HepG2 (cell line): ENCODE measurements at regions not wholly inside any gene's neighbourhood (a gene's known extent, or its start where the extent isn't known, plus 50 kb on each side); places are given as distances from the start of the nearest gene placed in this dataset.

Experiments
- ATAC-seq: fragments of 200-7000 bp; cut with Tn5 transposase; 3 replicates; pipeline ENCODE4 v1.9.1; 2020; ENCODE audit warnings: mild to moderate bottlenecking, moderate library complexity
- BruUV-seq: library from RNA; stranded (reverse); fragments of 400-500 nt; replicated peaks from 2 replicates; lab custom pipeline; 2021; lab: Mats Ljungman, UMichigan
- CTCF ChIA-PET: fragments of 300-600 bp; formaldehyde crosslinking; extraction: SDS; loops from one replicate; lab custom pipeline; 2021; ENCODE audit warnings: low total read pairs, inconsistent platforms, low intra/inter-chr PET ratio; lab: Yijun Ruan, JAX
- POLR2A ChIA-PET: fragments of 350-600 bp; sonication (Branson Sonifier 250); formaldehyde crosslinking; loops from one replicate; lab custom pipeline; 2020; ENCODE audit warnings: antibody characterized with exemption, inconsistent platforms; lab: Yijun Ruan, JAX
- DNase-seq: peaks from one replicate; pipeline ENCODE4 v3.0.0-alpha.2; 2015; ENCODE audit warnings: low spot score
- FAIRE-seq: peaks from 3 replicates; lab custom pipeline; 2011; peaks lifted over from hg19 to GRCh38; lab: Jason Lieb, UNC
- H2AFZ ChIP-seq: one replicate; pipeline ENCODE4 v1.6.1; 2011; ENCODE audit warnings: low read length, inconsistent platforms
- H3K27ac ChIP-seq: fragments of 300-600 bp; 3 replicates; pipeline ENCODE4 v1.8.0; 2011; ENCODE audit warnings: mixed run types, mild to moderate bottlenecking, mixed read lengths, low read length, inconsistent platforms; ENCODE audit not compliant: insufficient read depth; ENCODE audit errors: extremely low read length
- H3K27me3 ChIP-seq, 2 experiments: fragments of 200-600 bp in 1 of 2; 2 replicates in 1 of 2; 3 replicates in 1 of 2; pipeline versions ENCODE4 v1.6.0 to v1.8.0; 2011; ENCODE audit warnings: low read length in 2 of 2, mild to moderate bottlenecking in 2 of 2, moderate library complexity in 2 of 2, inconsistent platforms in 1 of 2; ENCODE audit not compliant: insufficient read depth in 2 of 2, control insufficient read depth in 1 of 2
- H3K36me3 ChIP-seq, 2 experiments: fragments of 200-600 bp in 1 of 2; replicated peaks in 1 of 2; 2 replicates in 1 of 2; 3 replicates in 1 of 2; pipeline versions ENCODE4 v1.5.1 to v1.8.0; 2011; ENCODE audit warnings: low read length in 2 of 2, inconsistent platforms in 1 of 2; ENCODE audit not compliant: insufficient read depth in 2 of 2, control insufficient read depth in 1 of 2
- H3K4me1 ChIP-seq: 2 replicates; pipeline ENCODE4 v1.5.1; 2012; ENCODE audit warnings: low read length, inconsistent platforms; ENCODE audit not compliant: insufficient read depth
- H3K4me2 ChIP-seq: 2 replicates; pipeline ENCODE4 v1.6.0; 2011; ENCODE audit warnings: low read depth, low read length, inconsistent platforms
- H3K4me3 ChIP-seq, 3 experiments: fragments of 200-600 bp in 1 of 3; sonication (generic), shearing (Covaris generic) in 1 of 3; replicated peaks in 1 of 3; 2 replicates each; pipeline ENCODE4 v1.5.1; 2011 to 2016; ENCODE audit warnings: low read length in 3 of 3, inconsistent platforms in 2 of 3, low read depth in 2 of 3, mild to moderate bottlenecking in 2 of 3, control low read depth in 1 of 3, mixed read lengths in 1 of 3; ENCODE audit not compliant: insufficient read depth in 1 of 3
- H3K79me2 ChIP-seq: one replicate; pipeline ENCODE4 v1.6.1; 2011; ENCODE audit warnings: low read length, inconsistent platforms; ENCODE audit not compliant: insufficient read depth
- H3K9ac ChIP-seq: 2 replicates; pipeline ENCODE4 v1.6.0; 2011; ENCODE audit warnings: mild to moderate bottlenecking, low read depth, low read length, inconsistent platforms; ENCODE audit not compliant: insufficient read depth
- H3K9me3 ChIP-seq: 2 replicates; pipeline ENCODE4 v1.5.1; 2012; ENCODE audit warnings: mild to moderate bottlenecking, low read length
- H4K20me1 ChIP-seq: 2 replicates; pipeline ENCODE4 v1.6.0; 2011; ENCODE audit warnings: inconsistent platforms, mild to moderate bottlenecking, low read length, moderate library complexity; ENCODE audit not compliant: insufficient read depth
- ARNTL ChIP-seq: sonication (generic); formaldehyde crosslinking; IDR thresholded peaks from 2 replicates; pipeline ENCODE4 v1.4.0; 2020; ENCODE audit warnings: mild to moderate bottlenecking, missing genetic modification reagents
- ATM ChIP-seq: fragments of 450-650 bp; IDR thresholded peaks from 2 replicates; pipeline ENCODE4 v1.7.1; 2017; ENCODE audit warnings: mild to moderate bottlenecking, borderline replicate concordance
- CEBPB ChIP-seq: IDR thresholded peaks from 2 replicates; pipeline ENCODE4 v1.6.1; 2011; ENCODE audit warnings: low read depth, low read length, improper control_type of control experiment, borderline replicate concordance
- GATAD1 ChIP-seq: IDR thresholded peaks from 2 replicates; pipeline ENCODE4 v1.6.1; 2016; ENCODE audit warnings: missing genetic modification reagents, missing compliant biosample characterization
- HNRNPUL1 ChIP-seq: fragments of 200-400 bp; formaldehyde crosslinking; IDR thresholded peaks from 2 replicates; pipeline ENCODE4 v1.6.1; 2017; ENCODE audit warnings: low read depth, mild to moderate bottlenecking, low read length, moderate library complexity
- HOXD1 ChIP-seq: sonication (generic); formaldehyde crosslinking; IDR thresholded peaks from 2 replicates; pipeline ENCODE4 v1.5.0; 2020; ENCODE audit warnings: missing genetic modification reagents
- KLF12 ChIP-seq: sonication (generic); formaldehyde crosslinking; IDR thresholded peaks from 2 replicates; pipeline ENCODE4 v1.4.0; 2020; ENCODE audit warnings: missing genetic modification reagents, borderline replicate concordance
- KMT2A ChIP-seq: sonication (generic); formaldehyde crosslinking; IDR thresholded peaks from 2 replicates; pipeline ENCODE4 v1.4.0; 2020; ENCODE audit warnings: missing genetic modification reagents
- MXD4 ChIP-seq: IDR thresholded peaks from 2 replicates; pipeline ENCODE4 v1.6.1; 2016; ENCODE audit warnings: mild to moderate bottlenecking, missing biosample characterization, missing genetic modification reagents
- POLR2AphosphoS5 ChIP-seq: IDR thresholded peaks from 2 replicates; pipeline ENCODE4 v1.6.1; 2012; ENCODE audit warnings: low read depth, low read length
- RFXAP ChIP-seq: sonication (generic); formaldehyde crosslinking; IDR thresholded peaks from 2 replicates; pipeline ENCODE4 v1.4.0; 2020; ENCODE audit warnings: missing genetic modification reagents, borderline replicate concordance
- SIX4 ChIP-seq: sonication (generic); formaldehyde crosslinking; IDR thresholded peaks from 2 replicates; pipeline ENCODE4 v1.4.0; 2020; ENCODE audit warnings: missing genetic modification reagents
- WGBS: methylation state at CpG from one replicate; pipeline ENCODE4 v1.1.6; 2017; ENCODE audit warnings: low lambda C conversion rate; 5-methylcytosine and 5-hydroxymethylcytosine counted together
- in situ Hi-C: cut with HindIII; loops from 2 replicates; pipeline ENCODE4 v1.10.0; 2017; ENCODE audit warnings: low pct_unique_long_range_greater_than_20kb; ENCODE audit not compliant: extremely low pct_ligation_motif_present
- intact Hi-C: fragments of 100-400 bp; cut with micrococcal nuclease; formaldehyde crosslinking; loops from one replicate; pipeline ENCODE4 v1.10.0; 2022; ENCODE audit not compliant: unreplicated experiment
- TF ChIP-seq, protein P1 (sequence below): sonication (generic); formaldehyde crosslinking; IDR thresholded peaks from 2 replicates; pipeline ENCODE4 v1.5.1; 2020; ENCODE audit warnings: missing genetic modification reagents, mild to moderate bottlenecking, borderline replicate concordance
- TF ChIP-seq, protein P2 (sequence below): sonication (generic); formaldehyde crosslinking; IDR thresholded peaks from 2 replicates; pipeline ENCODE4 v1.5.1; 2020; ENCODE audit warnings: mild to moderate bottlenecking, missing genetic modification reagents, borderline replicate concordance

- TF ChIP-seq, protein P1, sequence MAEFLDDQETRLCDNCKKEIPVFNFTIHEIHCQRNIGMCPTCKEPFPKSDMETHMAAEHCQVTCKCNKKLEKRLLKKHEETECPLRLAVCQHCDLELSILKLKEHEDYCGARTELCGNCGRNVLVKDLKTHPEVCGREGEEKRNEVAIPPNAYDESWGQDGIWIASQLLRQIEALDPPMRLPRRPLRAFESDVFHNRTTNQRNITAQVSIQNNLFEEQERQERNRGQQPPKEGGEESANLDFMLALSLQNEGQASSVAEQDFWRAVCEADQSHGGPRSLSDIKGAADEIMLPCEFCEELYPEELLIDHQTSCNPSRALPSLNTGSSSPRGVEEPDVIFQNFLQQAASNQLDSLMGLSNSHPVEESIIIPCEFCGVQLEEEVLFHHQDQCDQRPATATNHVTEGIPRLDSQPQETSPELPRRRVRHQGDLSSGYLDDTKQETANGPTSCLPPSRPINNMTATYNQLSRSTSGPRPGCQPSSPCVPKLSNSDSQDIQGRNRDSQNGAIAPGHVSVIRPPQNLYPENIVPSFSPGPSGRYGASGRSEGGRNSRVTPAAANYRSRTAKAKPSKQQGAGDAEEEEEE (CRISPR knock-in tag) = no peak
- TF ChIP-seq ARNTL (no peak), SIX4 (CRISPR knock-in tag) (no peak), KLF12 (no peak)
- TF ChIP-seq, protein P2, sequence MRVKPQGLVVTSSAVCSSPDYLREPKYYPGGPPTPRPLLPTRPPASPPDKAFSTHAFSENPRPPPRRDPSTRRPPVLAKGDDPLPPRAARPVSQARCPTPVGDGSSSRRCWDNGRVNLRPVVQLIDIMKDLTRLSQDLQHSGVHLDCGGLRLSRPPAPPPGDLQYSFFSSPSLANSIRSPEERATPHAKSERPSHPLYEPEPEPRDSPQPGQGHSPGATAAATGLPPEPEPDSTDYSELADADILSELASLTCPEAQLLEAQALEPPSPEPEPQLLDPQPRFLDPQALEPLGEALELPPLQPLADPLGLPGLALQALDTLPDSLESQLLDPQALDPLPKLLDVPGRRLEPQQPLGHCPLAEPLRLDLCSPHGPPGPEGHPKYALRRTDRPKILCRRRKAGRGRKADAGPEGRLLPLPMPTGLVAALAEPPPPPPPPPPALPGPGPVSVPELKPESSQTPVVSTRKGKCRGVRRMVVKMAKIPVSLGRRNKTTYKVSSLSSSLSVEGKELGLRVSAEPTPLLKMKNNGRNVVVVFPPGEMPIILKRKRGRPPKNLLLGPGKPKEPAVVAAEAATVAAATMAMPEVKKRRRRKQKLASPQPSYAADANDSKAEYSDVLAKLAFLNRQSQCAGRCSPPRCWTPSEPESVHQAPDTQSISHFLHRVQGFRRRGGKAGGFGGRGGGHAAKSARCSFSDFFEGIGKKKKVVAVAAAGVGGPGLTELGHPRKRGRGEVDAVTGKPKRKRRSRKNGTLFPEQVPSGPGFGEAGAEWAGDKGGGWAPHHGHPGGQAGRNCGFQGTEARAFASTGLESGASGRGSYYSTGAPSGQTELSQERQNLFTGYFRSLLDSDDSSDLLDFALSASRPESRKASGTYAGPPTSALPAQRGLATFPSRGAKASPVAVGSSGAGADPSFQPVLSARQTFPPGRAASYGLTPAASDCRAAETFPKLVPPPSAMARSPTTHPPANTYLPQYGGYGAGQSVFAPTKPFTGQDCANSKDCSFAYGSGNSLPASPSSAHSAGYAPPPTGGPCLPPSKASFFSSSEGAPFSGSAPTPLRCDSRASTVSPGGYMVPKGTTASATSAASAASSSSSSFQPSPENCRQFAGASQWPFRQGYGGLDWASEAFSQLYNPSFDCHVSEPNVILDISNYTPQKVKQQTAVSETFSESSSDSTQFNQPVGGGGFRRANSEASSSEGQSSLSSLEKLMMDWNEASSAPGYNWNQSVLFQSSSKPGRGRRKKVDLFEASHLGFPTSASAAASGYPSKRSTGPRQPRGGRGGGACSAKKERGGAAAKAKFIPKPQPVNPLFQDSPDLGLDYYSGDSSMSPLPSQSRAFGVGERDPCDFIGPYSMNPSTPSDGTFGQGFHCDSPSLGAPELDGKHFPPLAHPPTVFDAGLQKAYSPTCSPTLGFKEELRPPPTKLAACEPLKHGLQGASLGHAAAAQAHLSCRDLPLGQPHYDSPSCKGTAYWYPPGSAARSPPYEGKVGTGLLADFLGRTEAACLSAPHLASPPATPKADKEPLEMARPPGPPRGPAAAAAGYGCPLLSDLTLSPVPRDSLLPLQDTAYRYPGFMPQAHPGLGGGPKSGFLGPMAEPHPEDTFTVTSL (CRISPR knock-in tag) = no peak
Measured at GRCh38 chr10:10699427-10699826, 318.2 kb upstream of the CELF2 start (continued).

GRCh38 chr10:10701084-10701611 lies 316.5 kb upstream of the CELF2 start:
- H3K79me2 ChIP-seq = no peaks in the 10 kb centered on the region
- no peak overlapping the region for H3K9ac ChIP-seq
- CTCF ChIA-PET = no interaction called here
- H3K36me3 ChIP-seq = no peaks in the 10 kb centered on the region
- peaks cover 69% of the 10 kb centered on the region for H3K9me3 ChIP-seq
- POLR2A ChIA-PET = no interaction called here
- FAIRE-seq (no peak), DNase-seq (no peak), ATAC-seq (no peak)
- no peaks in the 10 kb centered on the region for H3K27me3 ChIP-seq
- no peaks in the 10 kb centered on the region for H4K20me1 ChIP-seq
- no peak overlapping the region for H3K27ac ChIP-seq
- TF ChIP-seq KMT2A (CRISPR knock-in tag) = no peak
- TF ChIP-seq CEBPB = no peak
- no peak for TF ChIP-seq RFXAP (CRISPR knock-in tag)
- no peak for TF ChIP-seq GATAD1
- TF ChIP-seq POLR2AphosphoS5 = no peak
- TF ChIP-seq HOXD1 = no peak
- no peak for TF ChIP-seq MXD4 (CRISPR knock-in tag)
- no peak for TF ChIP-seq ATM
- TF ChIP-seq HNRNPUL1 = no peak
- H3K4me1 ChIP-seq = no peaks in the 10 kb centered on the region
- 9% methylated on average over 5 of the region's 5 CpGs for WGBS
- no TSS peak for BruUV-seq
- intact Hi-C loops = no loop called here
- H3K4me2 ChIP-seq = no peak overlapping the region
- in situ Hi-C loops = no loop called here
- no peak overlapping the region for H2AFZ ChIP-seq
- H3K4me3 ChIP-seq = no peak overlapping the region
